ENCODE measurements at regions not wholly inside any gene's neighbourhood (a gene's known extent, or its start where the extent isn't known, plus 50 kb on each side); places are given as distances from the start of the nearest gene placed in this dataset.

- DNase-seq: no peak
Observed at GRCh38 chr9:105864248-105864898, 170.0 kb downstream of the TMEM38B start.

GRCh38 chr9:105865285-105865684 lies 170.9 kb downstream of the TMEM38B start:
- no peak for DNase-seq

- no peak for DNase-seq
Observed at GRCh38 chr9:105871540-105871939, 177.2 kb downstream of the TMEM38B start.

- DNase-seq: no peak
Observed at GRCh38 chr9:105873801-105874200, 179.5 kb downstream of the TMEM38B start.

- peak; percentile 61 for DNase-seq
Observed at GRCh38 chr9:105877721-105878120, 183.4 kb downstream of the TMEM38B start.

GRCh38 chr9:105879181-105879580 lies 184.8 kb downstream of the TMEM38B start:
- no peak for DNase-seq

- no peak for DNase-seq
Observed at GRCh38 chr9:105880517-105880916, 186.2 kb downstream of the TMEM38B start.

GRCh38 chr9:105881021-105881420 lies 186.7 kb downstream of the TMEM38B start:
- no peak for DNase-seq

GRCh38 chr9:105881654-105882349 lies 187.5 kb downstream of the TMEM38B start:
- peak; percentile 80 for DNase-seq

GRCh38 chr9:105883847-105884246 lies 189.5 kb downstream of the TMEM38B start:
- no peak for DNase-seq

GRCh38 chr9:105884416-105884815 lies 190.1 kb downstream of the TMEM38B start:
- no peak for DNase-seq

- no peak for DNase-seq
Observed at GRCh38 chr9:105886136-105886535, 191.8 kb downstream of the TMEM38B start.

- DNase-seq: no peak
Observed at GRCh38 chr9:105887679-105888078, 193.3 kb downstream of the TMEM38B start.

- no peak for DNase-seq
Observed at GRCh38 chr9:105890046-105890822, 195.9 kb downstream of the TMEM38B start.

GRCh38 chr9:105900123-105900522 lies 205.8 kb downstream of the TMEM38B start:
- DNase-seq: no peak

GRCh38 chr9:105901514-105902109 lies 207.3 kb downstream of the TMEM38B start:
- DNase-seq: peak; percentile 26

GRCh38 chr9:105908069-105908468 lies 213.7 kb downstream of the TMEM38B start:
- DNase-seq: no peak

GRCh38 chr9:105911104-105911911 lies 217.0 kb downstream of the TMEM38B start:
- no peak for DNase-seq

GRCh38 chr9:105912157-105912862 lies 218.0 kb downstream of the TMEM38B start:
- DNase-seq: no peak

- peak; percentile 39 for DNase-seq
Observed at GRCh38 chr9:105912863-105913516, 218.6 kb downstream of the TMEM38B start.

GRCh38 chr9:105921057-105921726 lies 226.9 kb downstream of the TMEM38B start:
- DNase-seq: no peak

Data from NCI-H510A treated with DMSO at 0.1 percent for 48 hours (cell line).